ENCODE measurements at regions not wholly inside any gene's neighbourhood (a gene's known extent, or its start where the extent isn't known, plus 50 kb on each side); places are given as distances from the start of the nearest gene placed in this dataset.
"Not testable (repeated sequence)": the region's sequence is repeated elsewhere in the genome, so short reads cannot be mapped to it uniquely, and the experiment has no call there.

- FAIRE-seq (no peak), DNase-seq (ENCODE audit: insufficient read length, low spot score) (no peak)
Measured at GRCh38 chr5:114838937-114839336, 330.8 kb downstream of the TRIM36 start.

- FAIRE-seq = no peak
- DNase-seq (ENCODE audit: insufficient read length, low spot score) = no peak
Measured at GRCh38 chr5:114830114-114830513, 339.6 kb downstream of the TRIM36 start.

GRCh38 chr5:114822863-114823262, 346.8 kb downstream of the TRIM36 start:
- FAIRE-seq (no peak), DNase-seq (ENCODE audit: insufficient read length, low spot score) (no peak)

- DNase-seq (ENCODE audit: insufficient read length, low spot score) (no peak), FAIRE-seq (no peak)
Measured at GRCh38 chr5:114822436-114822835, 347.3 kb downstream of the TRIM36 start.

- FAIRE-seq (no peak), DNase-seq (ENCODE audit: insufficient read length, low spot score) (no peak)
Measured at GRCh38 chr5:114790403-114790792, 379.3 kb downstream of the TRIM36 start.

GRCh38 chr5:114789773-114790402, 379.8 kb downstream of the TRIM36 start:
- no peak for FAIRE-seq
- peak; percentile 4 for DNase-seq (ENCODE audit: insufficient read length, low spot score)

- FAIRE-seq (no peak), DNase-seq (ENCODE audit: insufficient read length, low spot score) (no peak)
Measured at GRCh38 chr5:114782869-114783268, 386.8 kb downstream of the TRIM36 start.

- DNase-seq (ENCODE audit: insufficient read length, low spot score) (no peak), FAIRE-seq (no peak)
Measured at GRCh38 chr5:114782177-114782576, 387.5 kb downstream of the TRIM36 start.

- FAIRE-seq (no peak), DNase-seq (ENCODE audit: insufficient read length, low spot score) (no peak)
Measured at GRCh38 chr5:114780290-114780689, 389.4 kb downstream of the TRIM36 start.

GRCh38 chr5:114744406-114744805, 382.5 kb downstream of the KCNN2 start:
- FAIRE-seq = no peak

GRCh38 chr5:114734238-114734637, 372.4 kb downstream of the KCNN2 start:
- FAIRE-seq = no peak
- DNase-seq (ENCODE audit: insufficient read length, low spot score) = no peak

More at GRCh38 chr5:114744406-114744805, 382.5 kb downstream of the KCNN2 start:
- no peak for DNase-seq (ENCODE audit: insufficient read length, low spot score)

GRCh38 chr5:114729986-114730385, 368.1 kb downstream of the KCNN2 start:
- FAIRE-seq (no peak), DNase-seq (ENCODE audit: insufficient read length, low spot score) (no peak)

GRCh38 chr5:114727358-114727757, 365.5 kb downstream of the KCNN2 start:
- FAIRE-seq = no peak
- no peak for DNase-seq (ENCODE audit: insufficient read length, low spot score)

GRCh38 chr5:114726131-114726530, 364.3 kb downstream of the KCNN2 start:
- no peak for DNase-seq (ENCODE audit: insufficient read length, low spot score)
- no peak for FAIRE-seq

- DNase-seq (ENCODE audit: insufficient read length, low spot score) = no peak
- FAIRE-seq = no peak
Measured at GRCh38 chr5:114719268-114719667, 357.4 kb downstream of the KCNN2 start.

- FAIRE-seq (no peak), DNase-seq (ENCODE audit: insufficient read length, low spot score) (no peak)
Measured at GRCh38 chr5:114716955-114717354, 355.1 kb downstream of the KCNN2 start.

GRCh38 chr5:114704225-114704893, 342.5 kb downstream of the KCNN2 start:
- not testable (repeated sequence) for FAIRE-seq; DNase-seq (ENCODE audit: insufficient read length, low spot score)

GRCh38 chr5:114702731-114703130, 340.9 kb downstream of the KCNN2 start:
- DNase-seq (ENCODE audit: insufficient read length, low spot score) (no peak), FAIRE-seq (no peak)

GRCh38 chr5:114702136-114702535, 340.3 kb downstream of the KCNN2 start:
- FAIRE-seq = no peak

GRCh38 chr5:114700823-114701222, 339.0 kb downstream of the KCNN2 start:
- no peak for FAIRE-seq
- no peak for DNase-seq (ENCODE audit: insufficient read length, low spot score)

More at GRCh38 chr5:114702136-114702535, 340.3 kb downstream of the KCNN2 start:
- DNase-seq (ENCODE audit: insufficient read length, low spot score) = no peak

- DNase-seq (ENCODE audit: insufficient read length, low spot score) (no peak), FAIRE-seq (no peak)
Measured at GRCh38 chr5:114695292-114695904, 333.5 kb downstream of the KCNN2 start.

GRCh38 chr5:114686356-114686755, 324.5 kb downstream of the KCNN2 start:
- FAIRE-seq (no peak), DNase-seq (ENCODE audit: insufficient read length, low spot score) (no peak)
